ENCODE measurements at regions not wholly inside any gene's neighbourhood (a gene's known extent, or its start where the extent isn't known, plus 50 kb on each side); places are given as distances from the start of the nearest gene placed in this dataset.

DNA sequence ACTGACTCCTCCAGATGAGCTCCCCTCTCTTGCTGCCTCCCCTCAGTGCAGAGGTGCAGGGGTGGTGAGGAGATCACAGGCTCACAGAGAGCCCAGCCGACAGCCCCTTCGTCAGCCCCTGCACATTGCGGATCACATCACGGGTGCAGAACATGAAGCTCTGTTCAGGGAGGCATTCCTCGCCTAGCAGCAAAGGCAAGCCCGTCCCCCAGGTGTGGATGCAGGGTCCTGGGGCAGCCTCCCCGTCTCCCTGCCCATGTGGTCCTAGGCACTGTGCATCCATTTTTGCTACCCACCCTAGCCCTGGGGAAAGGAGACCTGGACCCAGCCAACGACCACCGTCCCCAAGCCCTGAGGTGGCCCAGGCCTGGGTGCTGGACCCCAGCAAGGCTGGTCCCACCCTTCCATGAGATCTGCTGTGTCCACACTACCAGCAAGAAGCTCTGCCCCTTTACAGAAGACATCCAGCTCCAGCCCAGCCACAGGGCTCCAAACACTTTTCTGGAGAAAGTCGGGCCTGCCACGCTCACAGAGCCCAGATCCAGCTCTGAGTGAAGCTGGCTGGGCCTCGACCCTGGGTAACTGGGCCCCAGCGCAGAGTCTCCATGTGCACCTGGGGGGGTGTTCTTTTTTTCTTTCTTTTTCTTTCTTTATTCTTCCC lies 248.7 kb downstream of the NPHP4 start:
- TF ChIP-seq, protein P1, sequence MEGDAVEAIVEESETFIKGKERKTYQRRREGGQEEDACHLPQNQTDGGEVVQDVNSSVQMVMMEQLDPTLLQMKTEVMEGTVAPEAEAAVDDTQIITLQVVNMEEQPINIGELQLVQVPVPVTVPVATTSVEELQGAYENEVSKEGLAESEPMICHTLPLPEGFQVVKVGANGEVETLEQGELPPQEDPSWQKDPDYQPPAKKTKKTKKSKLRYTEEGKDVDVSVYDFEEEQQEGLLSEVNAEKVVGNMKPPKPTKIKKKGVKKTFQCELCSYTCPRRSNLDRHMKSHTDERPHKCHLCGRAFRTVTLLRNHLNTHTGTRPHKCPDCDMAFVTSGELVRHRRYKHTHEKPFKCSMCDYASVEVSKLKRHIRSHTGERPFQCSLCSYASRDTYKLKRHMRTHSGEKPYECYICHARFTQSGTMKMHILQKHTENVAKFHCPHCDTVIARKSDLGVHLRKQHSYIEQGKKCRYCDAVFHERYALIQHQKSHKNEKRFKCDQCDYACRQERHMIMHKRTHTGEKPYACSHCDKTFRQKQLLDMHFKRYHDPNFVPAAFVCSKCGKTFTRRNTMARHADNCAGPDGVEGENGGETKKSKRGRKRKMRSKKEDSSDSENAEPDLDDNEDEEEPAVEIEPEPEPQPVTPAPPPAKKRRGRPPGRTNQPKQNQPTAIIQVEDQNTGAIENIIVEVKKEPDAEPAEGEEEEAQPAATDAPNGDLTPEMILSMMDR (IDR thresholded peaks at IDR 0.05), result no peak
- H3K9me3 ChIP-seq, result no peaks in the 10 kb centered on the region
- DNase-seq (ENCODE audit: low spot score in 2 of 2), result no peak
- H3K36me3 ChIP-seq, result no peaks in the 10 kb centered on the region
- no peaks in the 10 kb centered on the region for H3K27me3 ChIP-seq
- H3K27ac ChIP-seq, result no peak overlapping the region
- H3K4me3 ChIP-seq, result no peak overlapping the region
- H3K4me1 ChIP-seq, result no peaks in the 10 kb centered on the region
- intact Hi-C loops (cut with DNase I), result no loop called here

DNA sequence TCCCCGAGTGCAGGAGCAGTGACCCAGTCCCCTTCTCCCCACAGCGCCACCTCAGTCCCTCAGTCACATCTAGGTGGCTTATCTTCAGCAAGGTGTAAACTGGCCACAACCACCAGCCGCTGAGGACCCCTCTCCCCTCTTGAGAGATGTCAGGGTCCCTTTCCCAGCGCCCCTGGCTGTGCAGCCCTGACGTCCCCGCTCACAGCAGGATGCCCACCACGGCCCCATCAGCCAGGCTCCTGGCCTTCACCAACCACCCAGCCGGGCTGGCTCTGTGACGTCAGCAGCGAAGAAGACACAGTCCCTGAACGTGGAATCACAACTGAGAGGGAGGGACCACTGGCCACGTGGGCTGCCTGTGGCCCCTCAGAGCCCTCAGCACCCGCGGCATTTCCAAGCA lies 249.4 kb downstream of the NPHP4 start:
- TF ChIP-seq, protein P1 (IDR thresholded peaks at IDR 0.05), result no peak
- Histone ChIP-seq H3K27me3 (no peaks in the 10 kb centered on the region), H3K27ac (no peak overlapping the region), H3K4me3 (no peak overlapping the region), H3K4me1 (no peaks in the 10 kb centered on the region), H3K9me3 (no peaks in the 10 kb centered on the region), H3K36me3 (no peaks in the 10 kb centered on the region)
- no peak for DNase-seq (ENCODE audit: low spot score in 2 of 2)
- intact Hi-C loops (cut with DNase I), result no loop called here

DNA sequence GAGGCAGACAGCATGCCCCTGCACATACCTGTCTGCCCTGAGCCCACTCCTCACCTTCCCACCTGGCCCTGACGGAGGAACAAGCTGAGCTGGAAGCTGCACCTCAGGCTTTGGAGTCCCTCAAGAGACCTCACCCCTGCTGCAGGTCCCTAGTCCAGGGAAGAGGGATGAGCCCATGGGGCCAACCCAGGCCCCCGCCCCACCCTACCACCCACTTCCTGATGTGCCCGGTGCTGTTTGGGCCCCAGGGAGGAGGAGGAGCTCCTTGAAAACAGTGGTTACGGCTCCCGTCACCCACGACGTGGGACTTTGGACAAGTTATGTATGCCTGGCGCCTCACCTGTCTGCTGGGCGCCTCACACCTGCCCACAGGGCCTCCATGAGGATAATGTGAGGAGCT lies 250.2 kb downstream of the NPHP4 start:
- H3K4me1 ChIP-seq, result no peaks in the 10 kb centered on the region
- TF ChIP-seq, protein P1 (IDR thresholded peaks at IDR 0.05), result no peak
- intact Hi-C loops (cut with DNase I), result no loop called here
- H3K27ac ChIP-seq, result no peak overlapping the region
- H3K27me3 ChIP-seq, result no peaks in the 10 kb centered on the region
- no peak for DNase-seq (ENCODE audit: low spot score in 2 of 2)
- no peaks in the 10 kb centered on the region for H3K36me3 ChIP-seq
- no peak overlapping the region for H3K4me3 ChIP-seq
- H3K9me3 ChIP-seq, result no peaks in the 10 kb centered on the region

DNA sequence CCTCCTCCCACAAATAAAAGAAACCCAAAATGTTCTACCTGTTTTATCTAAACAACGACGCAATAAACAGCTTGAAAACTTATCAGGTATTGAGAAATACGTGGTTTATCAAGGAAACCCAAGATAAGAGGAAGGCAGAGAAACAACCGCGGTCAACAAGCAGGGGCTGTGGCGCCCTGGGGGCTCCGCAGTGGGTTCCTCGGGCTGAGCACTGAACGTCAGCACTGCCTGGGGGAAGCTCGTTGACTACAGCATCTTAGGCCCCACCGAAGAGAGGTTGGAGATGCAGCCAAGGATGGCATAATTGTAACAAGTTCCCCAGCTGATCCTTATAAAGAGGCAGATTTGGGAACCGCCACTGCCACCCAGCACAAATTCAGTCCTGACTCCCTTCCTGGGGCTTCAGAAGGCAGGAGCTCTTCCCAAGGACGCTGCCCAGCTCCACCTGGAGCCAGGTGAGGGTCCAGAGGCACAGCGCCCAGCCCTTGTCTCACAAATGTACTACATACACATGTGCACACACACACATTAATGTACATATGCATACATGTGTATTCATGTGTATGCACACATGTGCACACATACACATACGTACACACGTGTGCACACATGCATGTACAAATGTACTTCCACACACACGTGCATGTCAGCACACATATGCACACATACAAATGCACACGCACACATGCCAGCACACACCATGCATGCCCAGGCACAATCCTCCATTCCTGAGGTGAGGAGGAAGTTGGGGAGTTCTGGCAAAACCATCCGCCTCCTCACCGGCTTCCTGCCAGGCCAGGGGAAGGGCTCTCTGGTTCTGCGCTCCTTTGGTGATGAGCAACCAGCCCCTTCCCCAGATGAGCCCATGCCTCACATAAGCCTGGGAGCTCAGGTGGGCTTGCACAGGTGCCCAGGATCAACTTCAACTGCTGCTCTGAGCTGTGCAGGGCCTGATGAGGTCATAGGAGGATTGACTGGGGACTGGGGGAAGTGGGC lies 251.1 kb downstream of the NPHP4 start:
- no peaks in the 10 kb centered on the region for H3K9me3 ChIP-seq
- no peaks in the 10 kb centered on the region for H3K36me3 ChIP-seq
- no peaks in the 10 kb centered on the region for H3K27me3 ChIP-seq
- H3K27ac ChIP-seq, result no peak overlapping the region
- DNase-seq (ENCODE audit: low spot score in 2 of 2), result no peak
- no peak overlapping the region for H3K4me3 ChIP-seq
- TF ChIP-seq, protein P1 (IDR thresholded peaks at IDR 0.05), result no peak
- intact Hi-C loops (cut with DNase I), result no loop called here
- H3K4me1 ChIP-seq, result no peaks in the 10 kb centered on the region

DNA sequence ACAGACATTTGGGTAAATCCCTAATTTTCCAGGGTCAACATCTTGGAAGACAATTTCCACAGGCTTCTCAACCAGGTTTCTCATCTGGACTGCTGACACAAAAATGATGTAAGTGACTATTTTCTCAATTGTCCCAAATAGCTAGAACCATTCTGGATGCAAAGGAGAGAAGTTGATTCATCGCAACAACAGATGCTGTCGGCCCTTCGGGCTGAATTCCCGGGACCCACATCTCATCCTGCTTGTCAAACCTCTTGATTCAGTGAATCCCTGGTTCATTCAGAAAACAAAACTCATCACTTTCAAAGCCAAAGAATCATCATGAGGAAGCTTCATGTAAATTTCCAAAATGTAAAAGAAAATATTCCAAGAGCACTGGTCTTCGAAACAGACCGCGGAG lies 251.8 kb downstream of the NPHP4 start:
- H3K9me3 ChIP-seq, result no peaks in the 10 kb centered on the region
- no peak for DNase-seq (ENCODE audit: low spot score in 2 of 2)
- H3K4me1 ChIP-seq, result no peaks in the 10 kb centered on the region
- H3K27me3 ChIP-seq, result no peaks in the 10 kb centered on the region
- TF ChIP-seq, protein P1 (IDR thresholded peaks at IDR 0.05), result no peak
- H3K36me3 ChIP-seq, result no peaks in the 10 kb centered on the region
- no peak overlapping the region for H3K27ac ChIP-seq
- intact Hi-C loops (cut with DNase I), result no loop called here
- no peak overlapping the region for H3K4me3 ChIP-seq
